Ovary (tissue), 3 donors: ENCODE measurements at regions not wholly inside any gene's neighbourhood (a gene's known extent, or its start where the extent isn't known, plus 50 kb on each side); places are given as distances from the start of the nearest gene placed in this dataset.

ENCODE experiments used
- EP300 ChIP-seq: sonication (generic); formaldehyde crosslinking; IDR thresholded peaks from one replicate; pipeline ENCODE4 v1.6.1; 2017; ENCODE audit warnings: antibody characterized with exemption
- POLR2A ChIP-seq: fragments of 450-650 bp; IDR thresholded peaks from one replicate; pipeline ENCODE4 v1.6.1; 2017; ENCODE audit warnings: antibody characterized with exemption, mild to moderate bottlenecking, moderate library complexity
- TF ChIP-seq, protein P1 (sequence below), 3 donors: fragments of 450-650 bp in 2 of 3; fragments of 200-600 bp in 1 of 3; IDR thresholded peaks; one replicate each; pipeline versions ENCODE4 v1.5.1 to v1.8.0; 2016 to 2022; ENCODE audit warnings: antibody characterized with exemption in 3 of 3, mild to moderate bottlenecking in 1 of 3
- donor health status: DM: no; HTN: no; CAD: no.

- TF ChIP-seq, protein P1, sequence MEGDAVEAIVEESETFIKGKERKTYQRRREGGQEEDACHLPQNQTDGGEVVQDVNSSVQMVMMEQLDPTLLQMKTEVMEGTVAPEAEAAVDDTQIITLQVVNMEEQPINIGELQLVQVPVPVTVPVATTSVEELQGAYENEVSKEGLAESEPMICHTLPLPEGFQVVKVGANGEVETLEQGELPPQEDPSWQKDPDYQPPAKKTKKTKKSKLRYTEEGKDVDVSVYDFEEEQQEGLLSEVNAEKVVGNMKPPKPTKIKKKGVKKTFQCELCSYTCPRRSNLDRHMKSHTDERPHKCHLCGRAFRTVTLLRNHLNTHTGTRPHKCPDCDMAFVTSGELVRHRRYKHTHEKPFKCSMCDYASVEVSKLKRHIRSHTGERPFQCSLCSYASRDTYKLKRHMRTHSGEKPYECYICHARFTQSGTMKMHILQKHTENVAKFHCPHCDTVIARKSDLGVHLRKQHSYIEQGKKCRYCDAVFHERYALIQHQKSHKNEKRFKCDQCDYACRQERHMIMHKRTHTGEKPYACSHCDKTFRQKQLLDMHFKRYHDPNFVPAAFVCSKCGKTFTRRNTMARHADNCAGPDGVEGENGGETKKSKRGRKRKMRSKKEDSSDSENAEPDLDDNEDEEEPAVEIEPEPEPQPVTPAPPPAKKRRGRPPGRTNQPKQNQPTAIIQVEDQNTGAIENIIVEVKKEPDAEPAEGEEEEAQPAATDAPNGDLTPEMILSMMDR (IDR thresholded peaks at IDR 0.05): no peak
- TF ChIP-seq EP300: no peak
- no peak for TF ChIP-seq POLR2A
Measured at GRCh38 chr3:25009665-25010064, 418.4 kb upstream of the RARB start.
